D721Med (cell line): ENCODE measurements at regions not wholly inside any gene's neighbourhood (a gene's known extent, or its start where the extent isn't known, plus 50 kb on each side); places are given as distances from the start of the nearest gene placed in this dataset.

ENCODE experiments used
- DNase-seq: peaks from one replicate; pipeline ENCODE4 v3.0.0; 2011; ENCODE audit warnings: low spot score; ENCODE audit not compliant: insufficient read length
- FAIRE-seq: peaks from 2 replicates; lab custom pipeline; 2011; peaks lifted over from hg19 to GRCh38; lab: Jason Lieb, UNC
- TF ChIP-seq, protein P1 (sequence below): IDR thresholded peaks from 2 replicates; pipeline ENCODE4 v1.5.1; 2012; ENCODE audit warnings: mild to moderate bottlenecking, control low read depth; ENCODE audit not compliant: insufficient read depth; ENCODE audit errors: missing control alignments

DNA sequence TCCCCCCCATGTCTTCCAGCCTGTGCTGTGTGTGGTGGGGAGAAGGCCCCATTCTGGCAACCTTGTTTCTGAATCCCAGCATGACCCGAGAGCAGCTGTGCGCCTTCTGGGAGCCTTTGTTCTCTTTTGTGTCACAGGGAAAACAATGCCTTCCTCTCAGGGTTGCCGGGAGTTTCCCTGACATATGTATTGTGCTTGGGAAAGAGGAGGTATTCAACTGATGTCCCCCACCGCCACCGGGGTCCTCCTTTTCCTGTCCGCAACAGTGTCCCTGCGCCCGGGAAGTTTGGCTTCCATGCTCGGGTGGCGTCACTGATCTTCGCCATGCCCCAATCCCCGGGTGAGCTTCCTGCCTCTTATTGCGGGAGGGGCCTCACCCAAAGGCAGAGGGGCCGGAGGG lies 77.5 kb upstream of the ASB18 start:
- FAIRE-seq (no peak), DNase-seq (no peak)
- TF ChIP-seq, protein P1, sequence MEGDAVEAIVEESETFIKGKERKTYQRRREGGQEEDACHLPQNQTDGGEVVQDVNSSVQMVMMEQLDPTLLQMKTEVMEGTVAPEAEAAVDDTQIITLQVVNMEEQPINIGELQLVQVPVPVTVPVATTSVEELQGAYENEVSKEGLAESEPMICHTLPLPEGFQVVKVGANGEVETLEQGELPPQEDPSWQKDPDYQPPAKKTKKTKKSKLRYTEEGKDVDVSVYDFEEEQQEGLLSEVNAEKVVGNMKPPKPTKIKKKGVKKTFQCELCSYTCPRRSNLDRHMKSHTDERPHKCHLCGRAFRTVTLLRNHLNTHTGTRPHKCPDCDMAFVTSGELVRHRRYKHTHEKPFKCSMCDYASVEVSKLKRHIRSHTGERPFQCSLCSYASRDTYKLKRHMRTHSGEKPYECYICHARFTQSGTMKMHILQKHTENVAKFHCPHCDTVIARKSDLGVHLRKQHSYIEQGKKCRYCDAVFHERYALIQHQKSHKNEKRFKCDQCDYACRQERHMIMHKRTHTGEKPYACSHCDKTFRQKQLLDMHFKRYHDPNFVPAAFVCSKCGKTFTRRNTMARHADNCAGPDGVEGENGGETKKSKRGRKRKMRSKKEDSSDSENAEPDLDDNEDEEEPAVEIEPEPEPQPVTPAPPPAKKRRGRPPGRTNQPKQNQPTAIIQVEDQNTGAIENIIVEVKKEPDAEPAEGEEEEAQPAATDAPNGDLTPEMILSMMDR = no peak

DNA sequence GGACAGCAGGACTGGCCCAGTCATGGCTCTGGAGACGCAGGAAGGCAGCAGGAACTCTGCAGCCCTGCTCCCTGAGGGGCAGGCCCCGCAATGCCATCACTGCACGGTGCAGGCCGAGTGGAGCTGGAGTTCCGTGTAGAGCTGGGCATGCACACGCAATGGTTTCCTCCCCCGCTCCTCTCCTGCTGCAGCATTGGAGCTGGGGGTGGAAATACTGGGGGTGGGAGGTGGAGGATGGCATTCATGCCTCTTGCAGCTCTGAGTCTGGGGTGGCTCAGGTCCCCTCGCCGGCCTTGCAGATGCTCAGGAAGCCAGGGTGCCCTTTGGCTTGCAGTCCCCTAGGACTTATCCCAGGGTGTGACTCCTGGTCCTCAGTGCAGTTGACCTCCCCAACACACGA lies 78.3 kb upstream of the ASB18 start:
- DNase-seq (no peak), FAIRE-seq (no peak)
- TF ChIP-seq, protein P1 = no peak

DNA sequence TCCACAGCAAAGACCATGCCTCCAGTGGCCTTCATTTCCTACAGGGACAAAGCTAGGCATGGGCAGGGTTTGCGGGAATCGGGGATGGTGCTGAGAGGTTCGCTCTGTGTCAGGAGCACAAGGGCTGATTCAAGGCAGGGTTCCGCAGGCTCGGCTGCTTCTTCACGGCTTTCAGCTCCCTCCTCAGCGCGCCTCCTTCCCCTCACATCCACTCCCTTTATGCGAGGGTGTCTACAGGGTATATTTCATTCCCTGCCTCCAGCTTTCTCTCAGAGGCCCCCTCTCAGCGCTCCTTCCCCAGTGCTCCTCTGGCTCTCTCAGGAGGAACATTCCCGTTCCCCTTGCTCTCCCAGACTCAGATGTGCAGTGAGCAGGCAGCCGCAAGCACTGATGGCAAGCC lies 78.7 kb upstream of the ASB18 start:
- FAIRE-seq = no peak

DNA sequence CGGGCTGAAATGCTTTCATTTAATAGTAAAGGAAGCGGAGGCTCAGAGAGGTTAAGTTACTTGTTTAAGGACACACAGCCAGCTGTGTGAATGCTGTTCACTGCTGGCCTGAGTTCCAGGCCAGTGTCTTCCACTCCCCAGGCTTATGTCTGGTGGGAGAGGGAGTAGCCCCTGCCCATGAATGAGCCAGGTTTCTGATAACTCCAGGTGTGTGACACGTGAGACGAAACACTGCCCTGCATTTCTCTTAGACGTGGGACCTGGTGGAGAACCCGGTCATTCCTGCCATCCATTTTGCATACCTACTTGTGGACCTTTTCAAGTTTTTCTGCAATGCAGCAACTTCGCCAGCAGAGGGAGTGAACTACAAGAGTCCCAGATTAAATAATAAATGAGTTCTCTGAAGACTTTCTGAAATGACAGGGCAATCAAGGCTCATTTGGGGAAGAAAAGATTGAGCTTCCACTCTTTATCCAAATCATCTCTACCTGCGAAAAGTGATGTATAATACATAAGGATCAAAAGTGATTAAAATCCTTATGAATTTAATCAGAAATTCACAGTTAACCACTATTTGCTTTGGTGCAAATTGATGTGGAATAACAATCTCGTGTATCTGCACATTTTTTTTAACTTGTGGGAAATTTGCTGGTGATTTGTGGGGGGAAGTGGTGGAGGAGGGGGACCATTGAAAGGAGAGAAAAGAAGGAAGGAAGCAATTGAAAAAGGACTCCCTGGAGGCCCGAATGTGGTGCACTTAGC lies 79.4 kb upstream of the ASB18 start:
- TF ChIP-seq, protein P1 = peak; percentile 71
- DNase-seq (peak; percentile 32), FAIRE-seq (no peak)

More for the DNA sequence above, 78.7 kb upstream of the ASB18 start:
- TF ChIP-seq, protein P1 = no peak
- DNase-seq = no peak

DNA sequence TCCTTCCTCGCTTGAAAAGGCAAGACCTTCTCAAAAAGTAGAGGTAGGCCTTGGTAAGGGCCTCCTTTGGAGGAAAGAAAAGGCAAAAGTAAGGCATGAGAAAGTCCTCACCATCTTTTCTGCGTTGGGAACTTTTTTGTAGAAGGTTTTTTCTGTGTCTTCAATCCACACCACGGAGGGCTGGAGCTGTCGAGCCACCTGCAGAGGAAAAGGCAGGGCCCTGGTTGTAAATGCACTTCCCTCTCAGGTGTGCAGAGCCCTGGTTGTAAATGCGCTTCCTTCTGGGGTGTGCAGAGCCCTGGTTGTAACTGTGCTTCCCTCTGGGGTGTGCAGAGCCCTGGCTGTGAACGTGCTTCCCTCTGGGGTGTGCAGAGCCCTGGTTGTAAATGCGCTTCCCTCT lies 80.2 kb upstream of the ASB18 start:
- FAIRE-seq (no peak), DNase-seq (no peak)
- TF ChIP-seq, protein P1 = no peak

DNA sequence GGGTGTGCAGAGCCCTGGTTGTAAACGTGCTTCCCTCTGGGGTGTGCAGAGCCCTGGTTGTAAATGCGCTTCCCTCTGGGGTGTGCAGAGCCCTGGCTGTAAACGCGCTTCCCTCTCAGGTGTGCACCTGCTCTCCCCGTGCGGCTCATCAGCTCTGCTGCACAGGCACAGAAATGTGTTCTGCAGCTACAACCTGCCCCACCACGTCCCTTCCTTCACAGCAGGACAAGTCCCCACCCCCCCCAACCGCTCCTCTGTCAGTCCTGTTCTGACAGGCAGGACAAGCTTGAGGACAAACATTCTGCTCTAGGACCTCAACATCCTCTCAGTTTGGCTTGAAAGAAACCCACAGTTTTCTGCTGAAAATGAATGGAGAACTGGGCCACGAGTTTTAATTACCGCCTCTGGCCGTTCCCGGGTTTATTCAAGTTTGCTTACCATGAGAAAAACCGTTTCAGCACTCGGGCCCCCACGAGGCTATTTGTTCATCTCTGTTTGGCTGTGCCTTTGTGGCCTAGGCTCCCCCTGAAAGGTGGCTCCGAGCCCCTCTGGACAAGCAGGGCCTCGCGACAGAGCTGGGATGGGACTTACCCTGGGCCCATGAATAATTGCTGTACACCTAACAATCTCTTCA lies 81.0 kb upstream of the ASB18 start:
- no peak for FAIRE-seq

DNA sequence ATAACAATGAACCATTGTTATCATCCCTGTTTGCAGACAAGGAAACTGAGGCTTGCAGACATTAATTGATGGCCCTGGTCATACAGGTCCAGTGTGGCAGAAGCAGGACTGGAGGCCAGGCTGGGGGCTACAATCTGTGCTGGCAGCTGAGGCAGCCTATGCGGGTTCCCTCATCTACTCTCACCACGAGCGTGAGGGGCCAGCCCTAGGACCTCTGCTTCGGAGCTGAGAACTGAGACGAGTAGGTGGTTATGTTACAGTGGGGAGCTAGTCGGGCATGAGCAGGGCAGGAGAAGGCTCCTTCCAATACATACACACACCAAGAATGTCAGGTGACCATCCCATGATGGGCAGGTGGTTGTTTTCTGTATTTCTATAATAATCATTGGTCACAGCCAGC lies 82.2 kb upstream of the ASB18 start:
- TF ChIP-seq, protein P1 = no peak
- DNase-seq (no peak), FAIRE-seq (no peak)

More for the DNA sequence above, 81.0 kb upstream of the ASB18 start:
- DNase-seq = no peak
- TF ChIP-seq, protein P1 = no peak
